Mesothelial cell of epicardium (in vitro differentiated cells): ENCODE measurements at regions not wholly inside any gene's neighbourhood (a gene's known extent, or its start where the extent isn't known, plus 50 kb on each side); places are given as distances from the start of the nearest gene placed in this dataset.
"Not testable (repeated sequence)": the region's sequence is repeated elsewhere in the genome, so short reads cannot be mapped to it uniquely, and the experiment has no call there.

ENCODE experiments used
- DNase-seq, 2 experiments: peaks; one replicate each; pipeline ENCODE4 v3.0.0; 2021; ENCODE audit warnings: low spot score in 2 of 2; ENCODE audit not compliant: unreplicated experiment in 2 of 2
- H3K27ac Mint-ChIP-seq: 2 replicates; pipeline ENCODE4 v1.8.0; 2021; ENCODE audit warnings: mixed read lengths
- H3K27me3 Mint-ChIP-seq: 2 replicates; pipeline ENCODE4 v1.8.0; 2021; ENCODE audit warnings: low read depth, mixed read lengths
- H3K36me3 Mint-ChIP-seq: 2 replicates; pipeline ENCODE4 v1.8.0; 2021; ENCODE audit warnings: mixed read lengths
- H3K4me1 Mint-ChIP-seq: 2 replicates; pipeline ENCODE4 v1.8.0; 2021; ENCODE audit warnings: mixed read lengths
- H3K4me3 Mint-ChIP-seq: 2 replicates; pipeline ENCODE4 v1.8.0; 2021; ENCODE audit warnings: mild to moderate bottlenecking, moderate library complexity, mixed read lengths
- H3K9me3 Mint-ChIP-seq: 2 replicates; pipeline ENCODE4 v1.8.0; 2021; ENCODE audit warnings: mixed read lengths
- TF ChIP-seq, protein P1 (sequence below): fragments of 200-600 bp; sonication (generic); IDR thresholded peaks from one replicate; pipeline ENCODE4 v1.5.0; 2021; ENCODE audit warnings: antibody characterized with exemption; ENCODE audit not compliant: unreplicated experiment

GRCh38 chr6:12535586-12536314 is 180.8 kb upstream of the PHACTR1 start:
- no peak overlapping the region for H3K4me3 Mint-ChIP-seq
- no peak overlapping the region for H3K27ac Mint-ChIP-seq
- TF ChIP-seq, protein P1, sequence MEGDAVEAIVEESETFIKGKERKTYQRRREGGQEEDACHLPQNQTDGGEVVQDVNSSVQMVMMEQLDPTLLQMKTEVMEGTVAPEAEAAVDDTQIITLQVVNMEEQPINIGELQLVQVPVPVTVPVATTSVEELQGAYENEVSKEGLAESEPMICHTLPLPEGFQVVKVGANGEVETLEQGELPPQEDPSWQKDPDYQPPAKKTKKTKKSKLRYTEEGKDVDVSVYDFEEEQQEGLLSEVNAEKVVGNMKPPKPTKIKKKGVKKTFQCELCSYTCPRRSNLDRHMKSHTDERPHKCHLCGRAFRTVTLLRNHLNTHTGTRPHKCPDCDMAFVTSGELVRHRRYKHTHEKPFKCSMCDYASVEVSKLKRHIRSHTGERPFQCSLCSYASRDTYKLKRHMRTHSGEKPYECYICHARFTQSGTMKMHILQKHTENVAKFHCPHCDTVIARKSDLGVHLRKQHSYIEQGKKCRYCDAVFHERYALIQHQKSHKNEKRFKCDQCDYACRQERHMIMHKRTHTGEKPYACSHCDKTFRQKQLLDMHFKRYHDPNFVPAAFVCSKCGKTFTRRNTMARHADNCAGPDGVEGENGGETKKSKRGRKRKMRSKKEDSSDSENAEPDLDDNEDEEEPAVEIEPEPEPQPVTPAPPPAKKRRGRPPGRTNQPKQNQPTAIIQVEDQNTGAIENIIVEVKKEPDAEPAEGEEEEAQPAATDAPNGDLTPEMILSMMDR: no peak
- peaks cover 17% of the 10 kb centered on the region for H3K4me1 Mint-ChIP-seq
- no peaks in the 10 kb centered on the region for H3K36me3 Mint-ChIP-seq
- DNase-seq: no peak
- no peaks in the 10 kb centered on the region for H3K9me3 Mint-ChIP-seq
- no peaks in the 10 kb centered on the region for H3K27me3 Mint-ChIP-seq

DNA sequence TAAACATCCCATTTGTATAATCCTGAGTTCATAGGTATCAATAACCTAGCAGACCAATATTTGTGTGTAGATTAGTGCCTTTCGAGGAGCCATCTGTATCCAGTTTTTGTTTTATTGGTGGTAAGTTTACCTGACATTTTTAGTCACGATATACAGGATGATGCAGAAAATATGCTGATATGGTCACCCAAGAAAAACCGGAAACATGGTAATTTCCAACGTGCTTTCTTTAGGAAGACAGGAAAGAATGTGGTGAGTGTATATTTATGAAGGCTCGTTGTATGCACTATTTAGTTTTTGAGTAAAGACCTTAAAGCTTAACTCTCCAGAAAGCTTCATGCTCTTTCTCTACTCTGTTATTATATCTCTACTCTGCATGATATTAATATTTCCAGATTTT is 180.2 kb upstream of the PHACTR1 start:
- Mint-ChIP-seq H3K4me1 (peaks cover 17% of the 10 kb centered on the region), H3K36me3 (no peaks in the 10 kb centered on the region), H3K9me3 (no peaks in the 10 kb centered on the region), H3K27ac (no peak overlapping the region), H3K4me3 (no peak overlapping the region), H3K27me3 (no peaks in the 10 kb centered on the region)
- no peak for DNase-seq
- TF ChIP-seq, protein P1: no peak

- H3K27ac Mint-ChIP-seq: peak overlapping the region; percentile 82
- DNase-seq: no peak
Measured at GRCh38 chr6:12537389-12537788, 179.2 kb upstream of the PHACTR1 start.

GRCh38 chr6:12538881-12539357 is 177.6 kb upstream of the PHACTR1 start:
- no peaks in the 10 kb centered on the region for H3K27me3 Mint-ChIP-seq
- no peaks in the 10 kb centered on the region for H3K36me3 Mint-ChIP-seq
- peaks cover 19% of the 10 kb centered on the region for H3K4me1 Mint-ChIP-seq
- no peak for DNase-seq
- peaks cover 10% of the 10 kb centered on the region for H3K9me3 Mint-ChIP-seq
- TF ChIP-seq, protein P1: no peak
- H3K27ac Mint-ChIP-seq: no peak overlapping the region
- no peak overlapping the region for H3K4me3 Mint-ChIP-seq

More at GRCh38 chr6:12537389-12537788, 179.2 kb upstream of the PHACTR1 start:
- peaks cover 3% of the 10 kb centered on the region for H3K9me3 Mint-ChIP-seq
- no peak overlapping the region for H3K4me3 Mint-ChIP-seq
- H3K27me3 Mint-ChIP-seq: no peaks in the 10 kb centered on the region
- peaks cover 17% of the 10 kb centered on the region for H3K4me1 Mint-ChIP-seq
- TF ChIP-seq, protein P1: no peak
- H3K36me3 Mint-ChIP-seq: no peaks in the 10 kb centered on the region

GRCh38 chr6:12542319-12543115 is 174.1 kb upstream of the PHACTR1 start:
- H3K27me3 Mint-ChIP-seq, H3K9me3 Mint-ChIP-seq, H3K36me3 Mint-ChIP-seq, H3K4me3 Mint-ChIP-seq, H3K27ac Mint-ChIP-seq, DNase-seq: not testable (repeated sequence)
- H3K4me1 Mint-ChIP-seq: peaks cover 17% of the 10 kb centered on the region

- Mint-ChIP-seq H3K9me3 (peaks cover 15% of the 10 kb centered on the region), H3K4me1 (peaks cover 14% of the 10 kb centered on the region), H3K36me3 (no peaks in the 10 kb centered on the region), H3K27me3 (no peaks in the 10 kb centered on the region), H3K27ac (no peak overlapping the region), H3K4me3 (no peak overlapping the region)
- no peak for DNase-seq
- TF ChIP-seq, protein P1: no peak
Measured at GRCh38 chr6:12543953-12544352, 172.6 kb upstream of the PHACTR1 start.
